HEK293 (cell line): ENCODE measurements at regions not wholly inside any gene's neighbourhood (a gene's known extent, or its start where the extent isn't known, plus 50 kb on each side); places are given as distances from the start of the nearest gene placed in this dataset.

Source experiments
- KLF9 ChIP-seq: fragments of 450-650 bp; formaldehyde crosslinking; IDR thresholded peaks from 2 replicates; pipeline ENCODE4 v1.5.1; 2016; ENCODE audit warnings: missing biosample characterization, missing genetic modification characterization, low read depth
- ZBTB21 ChIP-seq: fragments of 450-650 bp; formaldehyde crosslinking; IDR thresholded peaks from 2 replicates; pipeline ENCODE4 v1.5.1; 2017; ENCODE audit warnings: missing biosample characterization, missing genetic modification characterization
- ZNF274 ChIP-seq, 2 experiments: fragments of 200-500 bp in 1 of 2; fragments of 450-650 bp in 1 of 2; sonication (Bioruptor generic) in 1 of 2; formaldehyde crosslinking in 1 of 2; IDR thresholded peaks; 2 replicates each; pipeline versions ENCODE4 v1.5.1 to v1.6.1; 2014 to 2016; ENCODE audit warnings: borderline replicate concordance in 1 of 2, inconsistent platforms in 1 of 2, low read length in 1 of 2, missing biosample characterization in 1 of 2, missing genetic modification characterization in 1 of 2
- ZNF521 ChIP-seq: fragments of 450-650 bp; formaldehyde crosslinking; IDR thresholded peaks from 2 replicates; pipeline ENCODE4 v1.5.1; 2017; ENCODE audit warnings: missing biosample characterization, mild to moderate bottlenecking, missing genetic modification characterization
- TF ChIP-seq, protein P1 (sequence below): fragments of 450-650 bp; formaldehyde crosslinking; IDR thresholded peaks from 2 replicates; pipeline ENCODE4 v1.5.1; 2016; ENCODE audit warnings: missing biosample characterization, missing genetic modification characterization

DNA sequence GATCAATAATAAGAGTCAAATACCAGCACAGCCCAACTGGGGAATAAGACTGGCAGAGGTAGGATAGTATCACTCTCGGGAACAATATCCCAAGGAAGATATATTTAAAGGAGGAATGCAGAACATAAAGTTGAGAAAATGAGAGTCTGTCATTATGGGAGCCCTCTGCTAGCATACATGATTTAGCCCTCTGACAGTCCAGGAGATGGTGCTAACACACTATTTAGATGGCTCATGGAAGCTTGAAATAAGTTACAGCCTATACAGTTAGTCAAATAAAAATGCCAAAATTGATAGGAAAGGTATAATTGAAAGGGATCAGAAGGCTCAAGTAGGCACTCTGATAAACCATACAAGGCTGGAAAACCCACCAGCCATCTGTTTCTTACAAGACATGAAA is 201.0 kb upstream of the NEIL3 start:
- no peak for TF ChIP-seq ZNF521 (tag by site-specific recombination)
- no peak for TF ChIP-seq ZNF274 (IDR thresholded peaks at IDR 0.05; ENCODE audit: low read length)
- no peak for TF ChIP-seq ZNF274 (tag by site-specific recombination; IDR thresholded peaks at IDR 0.05; ENCODE audit: borderline replicate concordance)
- TF ChIP-seq, protein P1, sequence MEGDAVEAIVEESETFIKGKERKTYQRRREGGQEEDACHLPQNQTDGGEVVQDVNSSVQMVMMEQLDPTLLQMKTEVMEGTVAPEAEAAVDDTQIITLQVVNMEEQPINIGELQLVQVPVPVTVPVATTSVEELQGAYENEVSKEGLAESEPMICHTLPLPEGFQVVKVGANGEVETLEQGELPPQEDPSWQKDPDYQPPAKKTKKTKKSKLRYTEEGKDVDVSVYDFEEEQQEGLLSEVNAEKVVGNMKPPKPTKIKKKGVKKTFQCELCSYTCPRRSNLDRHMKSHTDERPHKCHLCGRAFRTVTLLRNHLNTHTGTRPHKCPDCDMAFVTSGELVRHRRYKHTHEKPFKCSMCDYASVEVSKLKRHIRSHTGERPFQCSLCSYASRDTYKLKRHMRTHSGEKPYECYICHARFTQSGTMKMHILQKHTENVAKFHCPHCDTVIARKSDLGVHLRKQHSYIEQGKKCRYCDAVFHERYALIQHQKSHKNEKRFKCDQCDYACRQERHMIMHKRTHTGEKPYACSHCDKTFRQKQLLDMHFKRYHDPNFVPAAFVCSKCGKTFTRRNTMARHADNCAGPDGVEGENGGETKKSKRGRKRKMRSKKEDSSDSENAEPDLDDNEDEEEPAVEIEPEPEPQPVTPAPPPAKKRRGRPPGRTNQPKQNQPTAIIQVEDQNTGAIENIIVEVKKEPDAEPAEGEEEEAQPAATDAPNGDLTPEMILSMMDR (tag by site-specific recombination) = no peak
- no peak for TF ChIP-seq ZBTB21 (tag by site-specific recombination)
- no peak for TF ChIP-seq KLF9 (tag by site-specific recombination)
